DND-41 (cell line): ENCODE measurements at regions not wholly inside any gene's neighbourhood (a gene's known extent, or its start where the extent isn't known, plus 50 kb on each side); places are given as distances from the start of the nearest gene placed in this dataset.

Experiments
- ATAC-seq: fragments of 200-7000 bp; cut with Tn5 transposase; 3 replicates; pipeline ENCODE4 v1.9.1; 2021; ENCODE audit warnings: low read depth; ENCODE audit not compliant: insufficient read depth
- DNase-seq: peaks from one replicate; pipeline ENCODE4 v3.0.0-alpha.2; 2020
- H2AFZ ChIP-seq: 2 replicates; pipeline ENCODE4 v1.6.0; 2012; ENCODE audit warnings: low read depth, low read length
- H3K27ac ChIP-seq: 2 replicates; pipeline ENCODE4 v1.5.1; 2012; ENCODE audit warnings: low read length, inconsistent platforms
- H3K27me3 ChIP-seq: fragments of 200-600 bp; sonication (generic); 2 replicates; pipeline ENCODE4 v1.6.0; 2012; ENCODE audit warnings: low read length, mild to moderate bottlenecking, inconsistent platforms; ENCODE audit not compliant: insufficient read depth, poor library complexity
- H3K36me3 ChIP-seq: 2 replicates; pipeline ENCODE4 v1.5.1; 2012; ENCODE audit warnings: low read length, inconsistent platforms; ENCODE audit not compliant: insufficient read depth
- H3K4me1 ChIP-seq: 2 replicates; pipeline ENCODE4 v1.5.1; 2012; ENCODE audit warnings: mild to moderate bottlenecking, low read length; ENCODE audit not compliant: insufficient read depth
- H3K4me2 ChIP-seq: 2 replicates; pipeline ENCODE4 v1.6.0; 2012; ENCODE audit warnings: mild to moderate bottlenecking, moderate library complexity, low read length, inconsistent platforms; ENCODE audit not compliant: insufficient read depth
- H3K4me3 ChIP-seq, 2 experiments: fragments of 200-600 bp in 1 of 2; shearing (Covaris generic) in 1 of 2; 2 replicates each; pipeline ENCODE4 v1.5.1; 2012 to 2016; ENCODE audit warnings: inconsistent platforms in 2 of 2, low read length in 2 of 2, mild to moderate bottlenecking in 2 of 2, low read depth in 1 of 2, moderate library complexity in 1 of 2
- H3K79me2 ChIP-seq: 2 replicates; pipeline ENCODE4 v1.6.0; 2012; ENCODE audit warnings: low read length, inconsistent platforms; ENCODE audit not compliant: insufficient read depth
- H3K9ac ChIP-seq: 2 replicates; pipeline ENCODE4 v1.6.0; 2012; ENCODE audit warnings: low read depth, mild to moderate bottlenecking, inconsistent platforms, low read length, moderate library complexity
- H3K9me3 ChIP-seq: 2 replicates; pipeline ENCODE4 v1.5.1; 2012; ENCODE audit warnings: low read length, moderate library complexity, mild to moderate bottlenecking, inconsistent platforms; ENCODE audit not compliant: insufficient read depth, severe bottlenecking
- H4K20me1 ChIP-seq: 2 replicates; pipeline ENCODE4 v1.6.0; 2012; ENCODE audit warnings: low read length; ENCODE audit not compliant: insufficient read depth
- EZH2 ChIP-seq: IDR thresholded peaks from 3 replicates; pipeline ENCODE4 v1.6.1; 2012; ENCODE audit warnings: borderline replicate concordance, low read depth, mild to moderate bottlenecking, moderate library complexity, low read length, inconsistent platforms; ENCODE audit not compliant: severe bottlenecking
- TF ChIP-seq, protein P1 (sequence below): IDR thresholded peaks from 2 replicates; pipeline ENCODE4 v1.5.1; 2012; ENCODE audit warnings: borderline replicate concordance, low read length, moderate library complexity, mild to moderate bottlenecking; ENCODE audit not compliant: poor library complexity, severe bottlenecking; ENCODE audit errors: extremely low read depth

DNA sequence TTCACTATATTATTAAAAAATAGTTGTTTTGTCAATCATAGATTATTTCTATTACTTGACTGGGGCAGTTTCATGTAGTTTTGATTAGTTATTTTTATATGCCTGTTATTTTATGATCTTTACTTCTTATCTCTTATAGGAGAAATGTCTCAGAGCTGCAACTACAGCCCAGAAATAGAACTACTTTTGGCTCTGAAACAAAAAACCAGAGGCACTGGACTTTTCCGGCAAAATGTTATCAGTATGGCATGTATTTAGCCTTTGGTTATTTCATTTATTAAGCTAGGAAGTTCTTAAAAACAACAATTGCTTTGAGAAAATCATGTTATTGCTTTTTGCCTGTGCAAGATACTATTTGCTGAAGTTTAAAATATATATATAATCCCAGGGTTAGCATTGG lies 566.5 kb downstream of the ANKRD50 start:
- H3K9me3 ChIP-seq: no peaks in the 10 kb centered on the region
- no peak overlapping the region for H2AFZ ChIP-seq
- H4K20me1 ChIP-seq: no peaks in the 10 kb centered on the region
- H3K27ac ChIP-seq: no peak overlapping the region
- H3K36me3 ChIP-seq: no peaks in the 10 kb centered on the region
- H3K4me2 ChIP-seq: no peak overlapping the region
- no peak for ATAC-seq
- DNase-seq: no peak
- no peaks in the 10 kb centered on the region for H3K27me3 ChIP-seq
- no peaks in the 10 kb centered on the region for H3K79me2 ChIP-seq
- H3K9ac ChIP-seq: no peak overlapping the region
- H3K4me3 ChIP-seq: no peak overlapping the region
- TF ChIP-seq, protein P1, sequence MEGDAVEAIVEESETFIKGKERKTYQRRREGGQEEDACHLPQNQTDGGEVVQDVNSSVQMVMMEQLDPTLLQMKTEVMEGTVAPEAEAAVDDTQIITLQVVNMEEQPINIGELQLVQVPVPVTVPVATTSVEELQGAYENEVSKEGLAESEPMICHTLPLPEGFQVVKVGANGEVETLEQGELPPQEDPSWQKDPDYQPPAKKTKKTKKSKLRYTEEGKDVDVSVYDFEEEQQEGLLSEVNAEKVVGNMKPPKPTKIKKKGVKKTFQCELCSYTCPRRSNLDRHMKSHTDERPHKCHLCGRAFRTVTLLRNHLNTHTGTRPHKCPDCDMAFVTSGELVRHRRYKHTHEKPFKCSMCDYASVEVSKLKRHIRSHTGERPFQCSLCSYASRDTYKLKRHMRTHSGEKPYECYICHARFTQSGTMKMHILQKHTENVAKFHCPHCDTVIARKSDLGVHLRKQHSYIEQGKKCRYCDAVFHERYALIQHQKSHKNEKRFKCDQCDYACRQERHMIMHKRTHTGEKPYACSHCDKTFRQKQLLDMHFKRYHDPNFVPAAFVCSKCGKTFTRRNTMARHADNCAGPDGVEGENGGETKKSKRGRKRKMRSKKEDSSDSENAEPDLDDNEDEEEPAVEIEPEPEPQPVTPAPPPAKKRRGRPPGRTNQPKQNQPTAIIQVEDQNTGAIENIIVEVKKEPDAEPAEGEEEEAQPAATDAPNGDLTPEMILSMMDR: no peak
- no peak for TF ChIP-seq EZH2
- H3K4me1 ChIP-seq: no peaks in the 10 kb centered on the region

DNA sequence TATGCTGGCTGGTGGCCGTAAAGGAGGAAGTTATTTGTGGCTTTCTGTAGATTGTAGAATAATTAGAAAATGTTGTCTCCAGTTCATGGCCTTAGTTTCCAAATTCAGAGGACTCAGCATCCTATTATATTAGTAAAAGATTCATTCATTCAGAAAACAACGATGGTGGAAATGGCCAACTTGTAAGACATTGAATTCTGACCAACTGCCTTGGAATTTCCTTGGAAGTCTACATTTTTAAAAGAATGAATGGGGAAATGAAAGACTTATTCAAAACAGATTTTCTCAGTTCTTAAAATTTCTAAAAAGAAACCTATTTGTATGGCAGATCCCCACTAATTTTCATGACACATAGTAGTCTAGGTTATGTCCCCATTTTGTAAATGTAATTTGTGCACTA lies 561.5 kb downstream of the ANKRD50 start:
- TF ChIP-seq, protein P1: no peak
- TF ChIP-seq EZH2: no peak
- Histone ChIP-seq H3K4me2 (no peak overlapping the region), H3K27me3 (no peaks in the 10 kb centered on the region), H3K4me3 (no peak overlapping the region), H3K36me3 (no peaks in the 10 kb centered on the region), H4K20me1 (no peaks in the 10 kb centered on the region), H3K27ac (no peak overlapping the region), H3K4me1 (no peaks in the 10 kb centered on the region), H2AFZ (no peak overlapping the region), H3K9me3 (no peaks in the 10 kb centered on the region), H3K79me2 (no peaks in the 10 kb centered on the region), H3K9ac (no peak overlapping the region)
- no peak for ATAC-seq
- no peak for DNase-seq

DNA sequence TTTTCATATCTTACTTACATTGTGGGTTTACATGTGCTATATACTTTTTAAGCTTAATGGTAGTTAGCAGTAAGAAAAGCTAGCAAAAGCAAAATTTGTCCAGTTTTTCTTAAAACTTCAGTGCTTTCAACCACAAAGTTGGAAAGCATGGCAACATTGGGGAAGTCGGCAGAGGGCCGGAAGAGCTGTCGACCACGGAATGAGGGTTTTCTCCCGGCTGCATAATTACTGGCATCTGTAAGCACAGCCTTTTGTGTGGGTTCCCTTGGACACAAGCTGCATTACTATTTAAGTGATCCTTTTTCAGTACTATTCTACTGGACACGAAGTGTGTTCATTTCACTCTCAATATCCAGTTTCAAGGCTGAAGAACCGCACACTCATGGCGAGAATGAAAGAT lies 560.4 kb downstream of the ANKRD50 start:
- ATAC-seq: no peak
- H3K4me3 ChIP-seq: no peak overlapping the region
- TF ChIP-seq EZH2: no peak
- TF ChIP-seq, protein P1: no peak
- DNase-seq: no peak
- no peaks in the 10 kb centered on the region for H3K79me2 ChIP-seq
- no peak overlapping the region for H3K9ac ChIP-seq
- H3K4me1 ChIP-seq: no peaks in the 10 kb centered on the region
- H3K27ac ChIP-seq: no peak overlapping the region
- H3K9me3 ChIP-seq: no peaks in the 10 kb centered on the region
- H4K20me1 ChIP-seq: no peaks in the 10 kb centered on the region
- H3K4me2 ChIP-seq: no peak overlapping the region
- H3K27me3 ChIP-seq: no peaks in the 10 kb centered on the region
- no peaks in the 10 kb centered on the region for H3K36me3 ChIP-seq
- H2AFZ ChIP-seq: no peak overlapping the region

DNA sequence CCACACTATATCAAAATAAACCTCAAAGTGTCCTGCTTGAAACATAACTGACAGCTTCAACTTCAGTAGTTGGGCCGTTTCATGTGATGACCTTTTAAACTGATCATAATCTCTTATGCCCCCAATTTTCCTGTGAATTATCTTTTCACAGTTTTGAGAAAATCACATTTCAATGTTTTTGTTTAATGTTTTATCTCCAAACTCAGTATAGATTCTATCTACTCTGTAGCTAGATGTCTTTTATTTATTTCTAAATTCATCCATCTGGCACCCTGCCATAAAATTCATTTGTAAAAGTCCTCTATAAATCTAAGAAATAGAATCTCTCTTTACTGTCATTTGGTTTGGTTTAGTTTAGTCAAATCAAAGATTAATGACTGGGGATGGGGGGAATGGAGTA lies 557.3 kb downstream of the ANKRD50 start:
- Histone ChIP-seq H3K79me2 (no peaks in the 10 kb centered on the region), H2AFZ (no peak overlapping the region), H3K36me3 (no peaks in the 10 kb centered on the region), H3K9me3 (no peaks in the 10 kb centered on the region), H3K27me3 (no peaks in the 10 kb centered on the region), H3K4me3 (no peak overlapping the region), H3K9ac (no peak overlapping the region), H3K4me2 (no peak overlapping the region), H3K27ac (no peak overlapping the region), H3K4me1 (no peaks in the 10 kb centered on the region), H4K20me1 (no peaks in the 10 kb centered on the region)
- ATAC-seq: no peak
- DNase-seq: no peak
- TF ChIP-seq, protein P1: no peak
- no peak for TF ChIP-seq EZH2
